Thyroid gland (tissue), 4 donors: ENCODE measurements at regions not wholly inside any gene's neighbourhood (a gene's known extent, or its start where the extent isn't known, plus 50 kb on each side); places are given as distances from the start of the nearest gene placed in this dataset.

Source experiments
- DNase-seq, 2 donors: peaks; one replicate each; pipeline ENCODE4 v3.0.0-alpha.2; 2019
- H3K27ac ChIP-seq, 3 donors: fragments of 200-600 bp; sonication (generic); 1 replicate in 2 of 3; 2 replicates in 1 of 3; pipeline ENCODE4 v1.5.1; 2016 to 2019; ENCODE audit warnings: mild to moderate bottlenecking in 1 of 3, moderate library complexity in 1 of 3
- H3K27me3 ChIP-seq: fragments of 200-600 bp; sonication (generic); one replicate; pipeline ENCODE4 v1.5.1; 2019
- H3K36me3 ChIP-seq, 2 donors: fragments of 200-600 bp; sonication (generic); one replicate each; pipeline ENCODE4 v1.5.1; 2016 to 2019
- H3K4me1 ChIP-seq, 2 donors: fragments of 200-600 bp; sonication (generic); one replicate each; pipeline ENCODE4 v1.5.1; 2017 to 2019
- H3K4me3 ChIP-seq, 3 donors: fragments of 200-600 bp; sonication (generic); replicated peaks in 1 of 3; 1 replicate in 2 of 3; 2 replicates in 1 of 3; pipeline ENCODE4 v1.5.1; 2016; ENCODE audit warnings: mild to moderate bottlenecking in 1 of 3
- H3K9me3 ChIP-seq: fragments of 200-600 bp; sonication (generic); one replicate; pipeline ENCODE4 v1.5.1; 2017
- CTCF ChIP-seq, 6 experiments: fragments of 200-600 bp in 3 of 6; fragments of 450-650 bp in 3 of 6; sonication (generic) in 3 of 6; IDR thresholded peaks; one replicate each; pipeline ENCODE4 v1.5.1; 2016 to 2019; ENCODE audit warnings: antibody characterized with exemption in 6 of 6, mild to moderate bottlenecking in 2 of 6, inconsistent platforms in 1 of 6, moderate library complexity in 1 of 6
- POLR2A ChIP-seq, 2 donors: fragments of 450-650 bp; IDR thresholded peaks; one replicate each; pipeline ENCODE4 v1.6.1; 2017; ENCODE audit warnings: antibody characterized with exemption in 2 of 2, mild to moderate bottlenecking in 2 of 2, moderate library complexity in 1 of 2
- WGBS, 2 donors: methylation state at CpG; one replicate each; pipeline ENCODE4 v1.1.5; 2017; 5-methylcytosine and 5-hydroxymethylcytosine counted together
- intact Hi-C: fragments of 100-400 bp; cut with DNase I; formaldehyde crosslinking; loops from one replicate; pipeline ENCODE4 v1.15.1; 2023

- no peaks in the 10 kb centered on the region for H3K36me3 ChIP-seq
- no peaks in the 10 kb centered on the region for H3K4me1 ChIP-seq
- 97 to 98% methylated on average over 6 of the region's 6 CpGs for WGBS, 2 donors
- intact Hi-C loops, result no loop called here
- no peak for DNase-seq
- no peak overlapping the region for H3K4me3 ChIP-seq
- no peak for TF ChIP-seq POLR2A (IDR thresholded peaks at IDR 0.05)
- no peak for TF ChIP-seq CTCF (IDR thresholded peaks at IDR 0.05)
- H3K9me3 ChIP-seq, result no peaks in the 10 kb centered on the region
- no peak overlapping the region for H3K27ac ChIP-seq
- no peaks in the 10 kb centered on the region for H3K27me3 ChIP-seq
These were observed 59.3 kb upstream of the SPTBN1 start for GRCh38 chr2:54396798-54397197.

DNA sequence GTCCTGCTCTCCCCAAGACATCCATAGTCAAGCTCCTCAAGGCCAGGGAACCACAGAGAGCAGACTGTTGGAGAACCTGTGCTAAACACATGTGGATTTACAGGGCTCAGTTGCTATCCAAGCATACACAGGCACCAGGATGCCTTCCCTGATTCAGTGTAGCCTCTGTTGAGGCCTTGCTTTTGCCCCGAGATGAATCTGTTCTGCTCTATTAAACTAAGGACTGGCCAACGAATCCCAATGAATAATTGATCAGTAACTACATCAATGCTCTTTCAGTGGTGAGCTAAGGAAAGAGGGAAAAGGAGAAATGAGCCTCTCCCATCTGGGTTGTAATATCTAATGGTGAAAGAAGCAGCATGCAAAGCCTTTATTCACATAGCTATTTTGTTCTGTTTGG, 58.7 kb upstream of the SPTBN1 start:
- DNase-seq, result no peak
- H3K4me1 ChIP-seq, result no peaks in the 10 kb centered on the region
- no peak for TF ChIP-seq CTCF (IDR thresholded peaks at IDR 0.05)
- TF ChIP-seq POLR2A (IDR thresholded peaks at IDR 0.05), result no peak

DNA sequence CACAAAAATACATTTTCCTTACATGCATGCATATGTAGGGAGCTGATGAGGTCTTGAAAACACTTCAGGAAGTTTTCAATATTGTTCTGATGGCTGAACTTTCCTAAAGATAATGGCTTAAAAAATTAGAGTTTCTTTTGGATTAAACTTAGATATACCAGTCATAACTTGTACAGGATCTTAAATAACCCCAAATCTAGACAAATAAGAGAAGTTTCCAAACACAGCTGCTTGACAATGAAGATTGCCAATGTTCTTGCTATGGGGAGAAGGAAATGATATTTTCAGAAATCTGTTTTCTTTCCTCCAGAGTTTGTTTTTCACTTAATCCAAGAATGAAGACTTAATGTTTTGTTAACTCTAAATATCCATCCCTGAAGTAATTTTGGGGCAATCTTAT, 54.6 kb upstream of the SPTBN1 start:
- Histone ChIP-seq H3K27me3 (no peaks in the 10 kb centered on the region), H3K36me3 (no peaks in the 10 kb centered on the region), H3K4me3 (no peak overlapping the region), H3K9me3 (no peaks in the 10 kb centered on the region), H3K4me1 (no peaks in the 10 kb centered on the region), H3K27ac (no peak overlapping the region)
- no peak for TF ChIP-seq CTCF (IDR thresholded peaks at IDR 0.05)
- no peak for TF ChIP-seq POLR2A (IDR thresholded peaks at IDR 0.05)
- intact Hi-C loops, result no loop called here
- no peak for DNase-seq

More for the DNA sequence above, 58.7 kb upstream of the SPTBN1 start:
- Histone ChIP-seq H3K27me3 (no peaks in the 10 kb centered on the region), H3K4me3 (no peak overlapping the region), H3K36me3 (no peaks in the 10 kb centered on the region), H3K27ac (no peak overlapping the region), H3K9me3 (no peaks in the 10 kb centered on the region)
- intact Hi-C loops, result no loop called here
- WGBS, 2 donors, result 56 to 81% methylated on average over 2 of the region's 2 CpGs

DNA sequence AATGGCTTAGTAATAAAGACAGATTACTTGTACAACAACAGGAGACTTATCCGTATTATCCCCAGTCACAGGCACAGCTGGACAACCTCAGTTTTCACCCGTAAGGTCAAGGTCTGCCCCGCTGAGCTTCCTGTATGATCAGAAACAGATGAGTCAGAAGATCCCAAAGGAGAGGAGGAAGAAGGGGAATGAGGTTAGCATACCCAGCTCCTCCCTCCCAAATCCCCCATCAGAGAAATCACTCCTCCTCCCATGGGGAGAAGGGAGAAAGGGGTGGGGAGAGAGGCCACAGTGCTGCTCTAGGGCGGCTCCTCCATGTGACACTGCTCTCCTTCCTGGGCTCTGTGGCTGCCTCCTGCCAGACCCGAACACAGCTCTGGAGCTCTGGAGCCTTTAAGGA, 53.8 kb upstream of the SPTBN1 start:
- Histone ChIP-seq H3K4me1 (no peaks in the 10 kb centered on the region), H3K9me3 (no peaks in the 10 kb centered on the region), H3K27ac (peak overlapping the region in 1 of 3 donors; percentile 19), H3K4me3 (no peak overlapping the region), H3K27me3 (no peaks in the 10 kb centered on the region), H3K36me3 (no peaks in the 10 kb centered on the region)
- no peak for DNase-seq
- WGBS, 2 donors, result 75 to 76% methylated on average over 5 of the region's 5 CpGs
- intact Hi-C loops, result no loop called here
- TF ChIP-seq POLR2A (IDR thresholded peaks at IDR 0.05) (no peak), CTCF (IDR thresholded peaks at IDR 0.05) (no peak)

- no peak overlapping the region for H3K27ac ChIP-seq
- no peaks in the 10 kb centered on the region for H3K27me3 ChIP-seq
- H3K4me3 ChIP-seq, result no peak overlapping the region
- intact Hi-C loops, result no loop called here
- 85 to 94% methylated on average over 5 of the region's 5 CpGs for WGBS, 2 donors
- DNase-seq, result no peak
- no peaks in the 10 kb centered on the region for H3K9me3 ChIP-seq
- H3K36me3 ChIP-seq, result no peaks in the 10 kb centered on the region
- no peak for TF ChIP-seq CTCF (IDR thresholded peaks at IDR 0.05)
- no peak for TF ChIP-seq POLR2A (IDR thresholded peaks at IDR 0.05)
- no peaks in the 10 kb centered on the region for H3K4me1 ChIP-seq
These were observed 52.5 kb upstream of the SPTBN1 start for GRCh38 chr2:54403512-54404238.
